ENCODE measurements at regions not wholly inside any gene's neighbourhood (a gene's known extent, or its start where the extent isn't known, plus 50 kb on each side); places are given as distances from the start of the nearest gene placed in this dataset.
A peak's percentile ranks its signal among the peaks of the same experiment; 100 is the strongest.

GRCh38 chr22:48577014-48577690 is 1250.5 kb downstream of the BRD1 start (continued):
- no peak for TF ChIP-seq HNF4A (CRISPR knock-in tag; IDR thresholded peaks at IDR 0.05)
- TF ChIP-seq SMARCC2 (IDR thresholded peaks at IDR 0.05), result no peak

GRCh38 chr22:48576333-48577013 is 1251.2 kb downstream of the BRD1 start:
- in situ Hi-C loops (cut with HindIII; ENCODE audit: extremely low pct_ligation_motif_present, low pct_unique_long_range_greater_than_20kb), result no loop called here
- ChIA-PET POLR2A (no interaction called here), CTCF (ENCODE audit: low intra/inter-chr PET ratio, low total read pairs) (no interaction called here)
- Histone ChIP-seq H3K36me3 (replicated peaks in 1 of 2; ENCODE audit: control insufficient read depth in 1 of 2, insufficient read depth in 2 of 2, low read length in 2 of 2) (no peaks in the 10 kb centered on the region), H3K4me2 (ENCODE audit: low read depth, low read length) (peak overlapping the region; percentile 32; the same call in 1 of the 2 replicates), H3K27ac (ENCODE audit: extremely low read length, insufficient read depth, low read length) (no peak overlapping the region), H3K79me2 (ENCODE audit: insufficient read depth, low read length) (no peaks in the 10 kb centered on the region), H3K9me3 (ENCODE audit: low read length) (no peaks in the 10 kb centered on the region), H3K4me3 (replicated peaks in 1 of 3; ENCODE audit: insufficient read depth in 1 of 3, low read depth in 2 of 3, low read length in 3 of 3) (no peak overlapping the region), H3K9ac (ENCODE audit: insufficient read depth, low read depth, low read length) (no peak overlapping the region), H3K4me1 (ENCODE audit: insufficient read depth, low read length) (peaks cover 35% of the 10 kb centered on the region), H2AFZ (ENCODE audit: low read length) (no peak overlapping the region), H3K27me3 (ENCODE audit: control insufficient read depth in 1 of 2, insufficient read depth in 2 of 2, low read length in 2 of 2) (peaks cover 2 to 15% of the 10 kb centered on the region in 2 experiments; a peak in 3 of 5 replicates), H4K20me1 (ENCODE audit: insufficient read depth, low read length) (peaks cover 3% of the 10 kb centered on the region; the same call in 1 of the 2 replicates)
- 68% methylated on average over 34 of the region's 103 CpGs for WGBS (ENCODE audit: low lambda C conversion rate)
- intact Hi-C loops (cut with micrococcal nuclease; ENCODE audit: unreplicated experiment), result loop anchor here (5.0 kb wide), 3 partner anchors 86 to 731 kb away; no protein-coding TSS in a partner anchor
- ATAC-seq (peak; percentile 29), FAIRE-seq (no peak), DNase-seq (ENCODE audit: low spot score) (no peak)
- no TSS peak for BruUV-seq (replicated peaks)
- peak; percentile 67; the same call in 1 of the 2 replicates for TF ChIP-seq CTCF (CRISPR knock-in tag; IDR thresholded peaks at IDR 0.05)
- no peak for TF ChIP-seq ZNF10 (CRISPR knock-in tag; IDR thresholded peaks at IDR 0.05; ENCODE audit: borderline replicate concordance, low read depth)
- peak; percentile 43; the same call in 1 of the 2 replicates for TF ChIP-seq ZBTB33 (CRISPR knock-in tag; IDR thresholded peaks at IDR 0.05)
- peak; percentile 26; the same call in 1 of the 2 replicates for TF ChIP-seq HOXA3 (CRISPR knock-in tag; IDR thresholded peaks at IDR 0.05)
- TF ChIP-seq PATZ1 (CRISPR knock-in tag; IDR thresholded peaks at IDR 0.05), result 0 out of 2 replicates have a peak, but pooled peaks have one; percentile 1
- no peak for TF ChIP-seq PREB (CRISPR knock-in tag; IDR thresholded peaks at IDR 0.05)

All from HepG2 (cell line).